ENCODE measurements at regions not wholly inside any gene's neighbourhood (a gene's known extent, or its start where the extent isn't known, plus 50 kb on each side); places are given as distances from the start of the nearest gene placed in this dataset.

GRCh38 chr18:49654347-49654746 is 92.5 kb downstream of the LIPG start:
- in situ Hi-C loops (cut with MboI; ENCODE audit: low sequenced_read_pairs in 4 of 4), result no loop called here
- no peak for TF ChIP-seq CTCF (IDR thresholded peaks at IDR 0.05 in 4 of 5, conservative IDR thresholded peaks at IDR 0.05 in 1 of 5)
- TF ChIP-seq POLR2A (IDR thresholded peaks at IDR 0.05), result no peak
- intact Hi-C loops (cut with DNase I; ENCODE audit: low total_unique reads), result no loop called here
- no peak for ATAC-seq
- no peak overlapping the region for H3K27ac ChIP-seq
- DNase-seq, result no peak
- H3K9me3 ChIP-seq, result no peaks in the 10 kb centered on the region
- no peak overlapping the region for H3K4me3 ChIP-seq
- H3K36me3 ChIP-seq, result no peaks in the 10 kb centered on the region
- H3K27me3 ChIP-seq, result no peaks in the 10 kb centered on the region
- peaks cover 6 to 18% of the 10 kb centered on the region in 2 donors for H3K4me1 ChIP-seq

GRCh38 chr18:49652881-49653724 is 91.2 kb downstream of the LIPG start:
- intact Hi-C loops (cut with DNase I; ENCODE audit: low total_unique reads), result no loop called here
- H3K36me3 ChIP-seq, result no peaks in the 10 kb centered on the region
- no peaks in the 10 kb centered on the region for H3K9me3 ChIP-seq
- peak in 1 of 2 donors; percentile 29 for ATAC-seq
- no peaks in the 10 kb centered on the region for H3K27me3 ChIP-seq
- no peak overlapping the region for H3K4me3 ChIP-seq
- H3K4me1 ChIP-seq, result peaks cover 11 to 22% of the 10 kb centered on the region in 2 donors
- peak in 1 of 2 donors; percentile 66 for DNase-seq
- TF ChIP-seq POLR2A (IDR thresholded peaks at IDR 0.05) (no peak), CTCF (IDR thresholded peaks at IDR 0.05 in 4 of 5, conservative IDR thresholded peaks at IDR 0.05 in 1 of 5) (no peak)
- H3K27ac ChIP-seq, result peak overlapping the region in 3 of 4 donors; percentile 38 to 70 (median 50)
- in situ Hi-C loops (cut with MboI; ENCODE audit: low sequenced_read_pairs in 4 of 4), result no loop called here

GRCh38 chr18:49651033-49651432 is 89.2 kb downstream of the LIPG start:
- DNase-seq, result peak in 1 of 2 donors; percentile 66
- peak in 1 of 2 donors; percentile 8 for ATAC-seq
- H3K9me3 ChIP-seq, result no peaks in the 10 kb centered on the region
- H3K27me3 ChIP-seq, result no peaks in the 10 kb centered on the region
- H3K36me3 ChIP-seq, result no peaks in the 10 kb centered on the region
- H3K27ac ChIP-seq, result peak overlapping the region in 3 of 4 donors; percentile 36 to 77 (median 49)
- in situ Hi-C loops (cut with MboI; ENCODE audit: low sequenced_read_pairs in 4 of 4), result no loop called here
- H3K4me1 ChIP-seq, result peaks cover 20 to 35% of the 10 kb centered on the region in 2 donors
- intact Hi-C loops (cut with DNase I; ENCODE audit: low total_unique reads), result no loop called here
- no peak for TF ChIP-seq CTCF (IDR thresholded peaks at IDR 0.05 in 4 of 5, conservative IDR thresholded peaks at IDR 0.05 in 1 of 5)
- TF ChIP-seq POLR2A (IDR thresholded peaks at IDR 0.05), result no peak
- no peak overlapping the region for H3K4me3 ChIP-seq

GRCh38 chr18:49650426-49650891 is 88.6 kb downstream of the LIPG start:
- Histone ChIP-seq H3K4me3 (no peak overlapping the region), H3K27ac (peak overlapping the region in 3 of 4 donors; percentile 36 to 77 (median 49)), H3K4me1 (peaks cover 20 to 39% of the 10 kb centered on the region in 2 donors), H3K27me3 (no peaks in the 10 kb centered on the region), H3K36me3 (no peaks in the 10 kb centered on the region), H3K9me3 (no peaks in the 10 kb centered on the region)
- in situ Hi-C loops (cut with MboI; ENCODE audit: low sequenced_read_pairs in 4 of 4) (no loop called here), intact Hi-C loops (cut with DNase I; ENCODE audit: low total_unique reads) (no loop called here)
- ATAC-seq (peak; percentile 36 to 56), DNase-seq (peak in 1 of 2 donors; percentile 73)
- TF ChIP-seq CTCF (IDR thresholded peaks at IDR 0.05 in 4 of 5, conservative IDR thresholded peaks at IDR 0.05 in 1 of 5) (no peak), POLR2A (IDR thresholded peaks at IDR 0.05) (no peak)
